HG03108 (cell line): ENCODE measurements at regions not wholly inside any gene's neighbourhood (a gene's known extent, or its start where the extent isn't known, plus 50 kb on each side); places are given as distances from the start of the nearest gene placed in this dataset.

Source experiments
- ATAC-seq: cut with Tn5 transposase; IDR thresholded peaks from one replicate; pipeline ENCODE4 v1.9.1; 2021; ENCODE audit warnings: moderate library complexity; ENCODE audit not compliant: unreplicated experiment

DNA sequence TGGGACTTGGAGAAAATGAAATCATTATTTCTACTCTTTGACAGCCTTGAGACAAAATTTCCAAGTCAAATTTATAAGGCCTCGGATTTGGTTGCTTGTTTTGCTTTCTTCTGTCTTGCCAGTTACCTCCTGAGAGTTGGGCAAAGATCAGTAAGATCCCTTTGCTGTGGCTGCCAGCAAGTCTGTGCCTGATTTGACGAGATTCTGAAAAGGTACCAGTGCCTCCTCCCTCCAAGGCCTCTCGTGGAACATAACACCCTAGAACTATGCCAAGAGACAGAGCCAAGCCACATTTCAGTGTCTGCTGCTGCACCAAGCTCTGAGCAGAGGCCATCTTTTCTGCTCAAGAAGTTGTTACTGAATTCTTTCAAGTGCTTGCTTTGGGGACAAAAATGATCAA is 61.0 kb downstream of the GTPBP8 start:
- ATAC-seq = no peak

- no peak for ATAC-seq
Observed at GRCh38 chr3:113053169-113053568, 62.4 kb downstream of the GTPBP8 start.

DNA sequence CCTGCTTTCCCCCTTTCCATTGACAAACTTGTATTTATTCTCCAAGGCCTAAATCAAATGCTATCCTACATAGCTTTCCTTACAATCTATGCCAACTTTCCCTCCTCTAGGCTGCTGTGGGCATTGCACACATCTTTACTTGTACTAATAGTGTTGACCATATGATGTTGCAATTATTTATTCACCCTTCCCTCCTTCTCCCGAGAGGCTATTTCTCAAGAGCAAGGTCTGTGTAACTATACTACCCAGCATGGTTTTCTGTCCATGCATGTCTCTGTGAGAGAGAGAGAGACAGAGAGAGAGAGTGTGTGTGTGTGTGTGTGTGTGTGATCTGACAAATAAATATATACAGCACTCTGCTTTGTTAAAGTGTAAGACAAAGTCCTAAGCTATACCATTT is 63.8 kb downstream of the GTPBP8 start:
- no peak for ATAC-seq

- no peak for ATAC-seq
Observed at GRCh38 chr3:113055201-113055600, 64.4 kb downstream of the GTPBP8 start.

- no peak for ATAC-seq
Observed at GRCh38 chr3:113055961-113056360, 65.2 kb downstream of the GTPBP8 start.

DNA sequence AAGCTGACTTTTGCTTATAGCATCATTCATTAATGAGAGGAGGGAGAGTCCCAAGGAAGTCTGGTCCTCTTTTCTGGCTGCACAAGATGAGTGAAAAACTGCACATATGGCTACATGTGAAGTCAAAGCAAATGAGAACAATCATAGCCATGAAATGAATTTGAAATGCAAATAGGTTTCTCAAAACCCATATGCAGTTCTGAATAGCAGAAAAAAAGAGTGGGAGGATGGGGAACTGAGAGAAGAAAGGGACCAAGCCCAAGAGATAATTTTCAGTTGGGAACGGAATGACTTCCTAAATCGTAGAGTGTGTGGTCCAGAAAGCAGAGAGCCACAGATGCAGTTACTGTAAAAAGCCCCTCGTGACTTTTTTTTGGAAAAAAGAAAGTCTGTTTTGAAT is 66.3 kb downstream of the GTPBP8 start:
- ATAC-seq = peak; percentile 82

DNA sequence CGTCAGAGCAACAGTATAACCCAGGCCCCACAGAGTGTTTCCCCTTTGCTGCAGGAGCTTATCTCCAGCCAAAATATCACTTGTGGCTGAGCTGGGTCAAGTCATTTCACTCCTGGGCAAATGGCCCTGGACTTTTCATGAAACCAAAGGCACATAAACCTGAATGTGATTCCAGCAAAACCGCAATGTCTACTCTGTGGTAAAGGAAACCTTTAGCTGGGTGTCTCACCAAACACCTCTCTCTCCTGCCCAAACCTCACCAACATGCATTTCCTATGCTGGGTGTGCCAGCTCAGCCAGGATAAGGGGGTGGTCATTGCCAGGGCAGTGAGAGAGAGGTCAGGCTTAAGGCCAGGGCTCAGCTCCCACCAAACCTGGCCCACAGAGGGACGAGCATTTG is 67.4 kb downstream of the GTPBP8 start:
- ATAC-seq = no peak

DNA sequence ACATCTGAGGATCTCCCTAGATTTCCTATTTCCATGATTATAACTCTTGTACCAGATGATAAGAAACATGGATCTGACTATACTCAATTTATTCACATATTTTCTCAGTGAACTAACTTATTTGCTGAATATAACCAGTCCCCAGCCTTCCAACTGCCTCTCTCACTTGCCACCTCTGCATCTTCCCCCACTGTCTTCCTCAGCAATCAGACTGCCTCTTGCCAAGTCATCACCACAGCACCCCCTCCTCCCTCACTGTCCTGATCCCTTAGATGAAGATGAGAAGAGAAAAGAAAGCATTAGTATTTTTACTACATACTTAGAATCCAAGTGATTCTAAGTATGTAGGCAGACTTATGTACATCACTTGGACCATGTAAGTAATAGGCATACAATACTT is 71.9 kb downstream of the GTPBP8 start:
- no peak for ATAC-seq

GRCh38 chr3:113063126-113063894 is 72.5 kb downstream of the GTPBP8 start:
- no peak for ATAC-seq

GRCh38 chr3:113064183-113064582 is 73.4 kb downstream of the GTPBP8 start:
- ATAC-seq = no peak

DNA sequence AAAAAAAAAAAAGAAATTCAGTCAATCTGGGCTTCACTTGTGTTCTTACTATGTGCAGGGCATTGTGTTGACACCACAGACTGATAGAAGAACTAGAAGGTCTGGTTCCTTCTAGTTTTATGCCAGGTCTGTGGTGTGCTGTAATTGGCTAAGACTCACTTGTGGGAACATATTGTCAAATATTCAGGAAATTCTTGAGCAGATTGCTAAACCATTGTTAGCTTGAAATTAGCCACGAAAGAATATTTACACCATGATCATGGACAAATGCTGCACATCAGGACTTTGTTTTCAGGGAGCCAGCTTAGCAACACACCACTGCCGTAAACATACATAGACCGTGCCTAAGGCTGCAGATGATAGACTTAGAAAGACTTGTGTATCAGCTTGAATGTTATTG is 74.6 kb downstream of the GTPBP8 start:
- ATAC-seq = no peak

DNA sequence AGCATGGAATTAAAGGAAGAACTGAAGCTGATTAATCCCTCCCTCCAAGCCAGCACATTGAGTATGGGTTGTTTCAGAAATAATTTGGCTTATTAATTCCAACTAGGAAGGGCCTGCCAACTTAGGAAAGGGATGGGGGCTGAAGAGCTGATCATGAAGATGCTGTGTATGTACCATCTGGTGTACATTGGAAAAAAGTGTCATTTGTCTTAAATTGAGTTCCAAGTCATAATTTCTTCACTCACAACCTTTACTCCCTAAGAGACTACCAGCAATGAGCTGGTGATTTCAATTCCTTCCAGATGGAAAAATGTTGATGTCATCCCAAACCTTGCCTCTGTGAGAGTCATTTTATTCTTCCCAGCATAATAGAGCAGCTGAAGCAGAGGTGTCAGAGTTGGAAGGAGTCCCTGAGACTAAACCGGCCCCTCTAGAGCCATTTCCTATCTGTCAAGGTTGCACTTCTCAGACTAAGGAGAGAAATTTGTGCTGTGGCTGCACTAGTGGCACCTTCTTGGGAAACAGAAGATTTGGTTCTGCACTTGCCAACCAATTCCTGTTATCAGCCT is 79.4 kb downstream of the GTPBP8 start:
- no peak for ATAC-seq

GRCh38 chr3:113070681-113071113 is 79.9 kb downstream of the GTPBP8 start:
- peak; percentile 99 for ATAC-seq

DNA sequence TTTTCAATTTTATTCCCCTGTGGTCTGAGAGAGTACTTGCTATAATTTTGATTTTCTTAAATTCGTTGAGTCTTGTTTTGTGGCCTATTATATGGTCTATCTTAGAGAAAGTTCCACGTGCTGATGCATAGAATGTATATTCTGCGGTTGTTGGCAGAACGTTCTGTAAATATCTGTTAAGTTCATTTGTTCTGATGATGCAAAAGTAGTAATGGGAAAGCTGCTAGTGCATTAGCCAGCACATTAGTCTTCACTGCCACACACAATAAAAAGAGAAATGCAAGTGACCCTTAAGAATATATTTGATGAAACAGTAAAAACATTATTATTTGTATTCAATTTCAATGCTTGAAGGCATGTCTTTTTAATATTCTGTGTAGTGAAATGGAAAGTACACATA is 84.8 kb downstream of the GTPBP8 start:
- no peak for ATAC-seq

GRCh38 chr3:113079218-113079961 is 88.6 kb downstream of the GTPBP8 start:
- peak; percentile 75 for ATAC-seq

DNA sequence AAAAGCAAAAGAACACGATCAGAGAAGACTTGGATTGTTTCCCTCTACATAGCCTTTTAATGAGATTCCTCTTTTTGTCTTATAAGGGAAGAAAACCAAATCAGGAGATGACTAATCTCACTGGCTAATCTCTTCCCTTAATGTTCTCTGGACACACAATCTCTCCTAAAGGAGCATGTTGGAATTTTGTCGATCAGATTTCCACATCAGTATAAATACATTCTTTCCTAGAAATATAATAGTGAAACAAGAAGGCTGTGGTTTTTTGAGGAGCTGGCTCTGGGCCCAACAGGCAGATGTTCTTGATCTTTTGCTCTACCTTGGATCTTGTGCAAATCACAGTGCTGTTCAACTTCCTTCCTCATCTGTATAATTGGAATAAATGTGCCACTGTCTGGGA is 94.0 kb downstream of the GTPBP8 start:
- ATAC-seq = no peak

- ATAC-seq = no peak
Observed at GRCh38 chr3:113086560-113087461, 96.0 kb downstream of the GTPBP8 start.

DNA sequence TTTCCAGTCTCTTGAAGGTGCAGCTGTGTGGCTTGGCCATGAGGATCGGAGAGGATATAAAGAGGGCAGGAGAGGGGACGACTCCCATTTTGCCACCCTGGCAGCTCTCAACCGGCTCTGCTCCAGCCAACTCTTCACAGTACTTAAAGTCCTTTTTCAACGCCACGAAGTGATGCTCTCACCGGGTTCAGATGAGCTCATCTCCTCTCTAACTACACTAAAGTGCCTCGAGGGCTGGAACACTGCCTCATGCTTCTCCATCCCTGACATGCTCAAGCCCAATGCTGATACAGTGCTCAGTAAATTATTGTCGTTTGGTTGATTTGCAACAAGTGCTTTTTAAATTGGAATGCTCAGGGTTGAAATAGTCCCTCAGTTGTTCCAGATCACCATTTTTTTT is 97.8 kb downstream of the GTPBP8 start:
- ATAC-seq = no peak

DNA sequence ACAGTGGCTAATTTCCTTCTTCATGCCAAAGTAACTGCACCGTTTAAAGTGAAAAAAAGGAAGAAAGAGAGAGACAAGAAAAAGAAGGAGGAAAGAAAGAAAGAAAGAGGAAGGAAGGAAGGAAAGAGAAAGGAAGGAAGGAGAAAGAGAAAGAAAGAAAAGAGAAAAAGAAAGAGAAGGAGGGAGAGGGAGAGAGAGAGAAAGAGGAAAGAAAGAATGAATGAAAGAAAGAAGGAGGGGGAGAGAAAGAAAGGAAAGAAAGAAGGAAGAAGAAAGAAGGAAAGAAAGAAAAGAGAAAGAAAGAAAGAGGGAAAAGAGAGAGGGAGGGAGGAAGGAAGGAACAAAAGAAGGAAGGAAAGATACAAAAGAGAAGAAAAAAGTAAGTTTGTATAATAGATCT is 100.6 kb downstream of the GTPBP8 start:
- no peak for ATAC-seq

DNA sequence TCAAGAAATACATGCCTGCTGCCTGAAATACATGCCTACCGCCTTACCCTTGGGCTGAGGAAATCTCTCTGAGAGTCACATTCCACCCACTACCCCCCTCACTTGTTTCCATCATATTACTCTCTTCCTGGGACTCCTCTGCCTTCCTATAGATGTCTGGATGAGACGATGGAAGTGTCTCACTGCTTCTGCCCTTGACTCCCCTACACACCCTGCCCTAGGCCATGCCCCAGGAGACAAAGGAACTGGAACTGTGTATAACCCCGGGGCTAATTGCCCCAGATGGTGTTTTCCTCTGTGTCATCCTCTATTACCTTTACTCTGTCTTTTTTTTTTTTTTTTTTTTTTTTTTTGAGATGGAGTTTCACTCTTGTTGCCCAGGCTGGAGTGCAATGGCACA is 102.0 kb downstream of the GTPBP8 start:
- no peak for ATAC-seq
